GM21717 (cell line): ENCODE measurements at regions not wholly inside any gene's neighbourhood (a gene's known extent, or its start where the extent isn't known, plus 50 kb on each side); places are given as distances from the start of the nearest gene placed in this dataset.

ENCODE experiments used
- ATAC-seq: cut with Tn5 transposase; IDR thresholded peaks from one replicate; pipeline ENCODE4 v1.9.1; 2021; ENCODE audit warnings: mild to moderate bottlenecking, moderate library complexity; ENCODE audit not compliant: unreplicated experiment

DNA sequence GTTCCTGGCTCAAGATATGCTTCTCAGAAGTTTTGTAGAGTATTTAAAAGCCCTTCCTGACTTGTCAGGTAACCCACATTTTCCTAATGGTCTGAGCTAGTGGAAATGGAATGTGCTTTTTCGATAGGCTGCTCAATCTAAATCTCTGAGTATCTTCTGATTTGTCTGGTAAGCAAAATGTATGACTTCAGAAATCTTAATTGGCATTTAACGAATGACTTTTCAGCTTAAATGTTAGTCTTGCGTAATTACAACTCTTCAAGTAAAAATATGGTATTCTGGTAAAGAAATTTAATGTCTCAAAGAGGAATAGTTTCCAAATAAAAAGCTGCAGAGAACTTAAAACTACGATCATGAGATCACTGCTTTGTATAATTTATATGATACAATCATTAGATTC, 379.1 kb downstream of the ANKRD50 start:
- ATAC-seq, result no peak

DNA sequence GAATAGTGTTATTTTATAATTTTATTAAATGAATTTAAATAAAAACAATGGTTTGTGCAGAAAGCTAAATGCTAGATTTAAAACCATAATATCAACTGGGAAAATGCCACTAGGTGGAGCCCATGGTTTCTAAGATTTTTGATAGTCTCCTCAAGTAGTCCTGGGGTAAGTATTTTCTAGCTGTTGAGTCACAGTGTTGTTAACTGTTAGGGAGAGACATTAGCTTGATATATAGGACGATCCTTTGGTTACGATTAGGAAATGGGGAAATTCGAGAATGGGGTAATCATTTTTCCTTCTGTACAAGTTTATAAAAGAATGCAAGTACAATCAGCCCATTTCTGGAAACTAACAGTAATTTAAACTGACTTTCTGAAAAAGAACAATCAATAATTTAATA, 378.4 kb downstream of the ANKRD50 start:
- ATAC-seq, result no peak

DNA sequence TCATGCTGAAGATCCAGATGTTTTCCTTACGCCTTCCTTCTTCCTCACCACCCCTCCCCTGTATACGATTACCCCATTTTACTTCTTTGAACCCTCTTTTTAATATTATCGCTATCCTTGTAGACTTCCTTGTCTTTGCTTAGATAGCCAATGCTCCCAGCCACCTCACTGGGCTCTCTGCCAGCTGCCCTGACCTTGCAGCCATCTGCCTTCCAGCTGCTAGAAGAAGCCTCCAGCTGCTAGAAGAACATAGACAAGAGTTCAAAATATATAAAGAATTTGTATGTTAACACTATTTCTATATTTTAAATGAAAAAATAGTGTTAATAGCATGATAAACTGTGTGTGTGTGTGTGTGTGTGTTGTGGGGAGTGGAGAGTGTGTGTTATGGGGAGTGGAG, 374.7 kb downstream of the ANKRD50 start:
- no peak for ATAC-seq

DNA sequence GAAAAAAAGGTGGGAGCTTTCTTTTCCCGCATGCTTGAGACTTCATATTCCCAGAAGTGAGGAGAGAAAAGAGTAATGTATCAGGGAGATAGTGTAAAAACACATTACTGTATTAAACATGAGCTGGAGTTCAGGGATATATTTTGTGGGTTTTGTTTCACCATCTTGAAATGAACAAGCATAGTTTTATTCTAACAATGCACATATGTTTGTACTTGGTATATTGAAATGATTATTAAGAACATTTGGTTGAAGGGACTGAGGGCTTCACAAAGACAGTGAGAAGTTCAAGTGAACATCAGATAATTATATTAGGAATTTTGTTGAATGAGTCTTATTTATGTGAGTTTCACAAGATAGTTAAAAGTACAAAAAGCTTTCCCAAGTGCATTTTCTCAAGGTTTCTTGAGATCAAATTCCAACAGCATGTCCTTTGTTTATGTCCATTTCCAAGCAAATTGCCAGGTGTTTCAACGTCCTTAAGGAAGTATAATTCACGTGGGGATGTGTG, 368.8 kb downstream of the ANKRD50 start:
- no peak for ATAC-seq

DNA sequence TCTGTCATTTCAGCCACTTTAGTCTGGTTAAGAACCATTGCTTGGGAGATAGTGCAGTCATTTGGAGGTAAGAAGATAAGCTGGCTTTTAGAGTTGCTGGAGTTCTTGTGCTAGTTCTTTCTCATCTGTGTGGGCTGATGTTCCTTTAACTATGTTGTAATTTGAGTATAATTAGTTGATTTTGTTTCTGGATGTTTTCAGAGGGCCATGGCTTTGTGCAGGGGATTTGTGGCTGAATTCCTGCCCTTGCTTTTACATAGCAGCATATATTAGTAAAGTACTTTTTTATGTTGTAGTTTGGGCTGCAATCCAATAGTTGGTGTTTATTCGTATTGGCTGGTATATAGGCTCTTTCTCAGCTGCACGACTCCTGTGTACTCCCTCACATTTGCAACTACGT, 339.6 kb downstream of the ANKRD50 start:
- no peak for ATAC-seq

DNA sequence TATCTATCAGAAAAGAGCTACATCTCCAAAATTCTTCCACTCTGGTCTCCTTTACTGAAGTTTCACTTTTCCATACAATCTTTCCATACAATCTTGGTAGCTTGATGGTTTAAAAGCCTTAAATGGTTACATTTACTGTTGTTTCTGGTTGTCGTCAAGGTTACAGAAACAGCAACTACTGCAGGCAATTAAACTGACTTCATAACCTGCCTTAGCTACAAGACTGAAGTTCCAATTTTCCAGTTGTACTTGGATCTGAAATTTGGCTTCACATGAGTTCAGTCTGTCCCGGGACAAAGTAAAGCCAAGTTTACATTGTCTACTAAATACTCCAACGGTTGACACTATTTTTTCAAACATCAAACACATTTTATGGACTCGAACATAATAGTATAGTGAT, 326.4 kb downstream of the ANKRD50 start:
- ATAC-seq, result no peak

DNA sequence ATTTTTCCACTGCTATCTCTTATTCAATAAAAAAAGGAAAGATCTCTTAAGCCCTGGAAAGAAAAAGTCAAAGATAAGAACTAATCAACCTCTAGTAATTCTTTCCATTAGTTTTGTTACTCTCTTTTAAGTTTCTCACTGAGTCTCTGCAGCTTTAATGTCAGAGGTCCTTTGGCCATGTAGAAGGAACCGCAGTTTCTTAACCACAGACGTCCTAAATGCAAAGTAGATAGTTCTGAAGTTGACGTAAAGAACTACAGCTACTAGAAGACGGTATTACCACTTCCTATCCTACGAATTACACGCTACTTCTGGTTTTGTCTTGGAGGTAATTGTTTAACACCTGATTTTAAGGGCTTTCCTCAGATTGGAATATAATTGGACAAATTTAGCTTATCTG, 325.9 kb downstream of the ANKRD50 start:
- ATAC-seq, result peak; percentile 63

DNA sequence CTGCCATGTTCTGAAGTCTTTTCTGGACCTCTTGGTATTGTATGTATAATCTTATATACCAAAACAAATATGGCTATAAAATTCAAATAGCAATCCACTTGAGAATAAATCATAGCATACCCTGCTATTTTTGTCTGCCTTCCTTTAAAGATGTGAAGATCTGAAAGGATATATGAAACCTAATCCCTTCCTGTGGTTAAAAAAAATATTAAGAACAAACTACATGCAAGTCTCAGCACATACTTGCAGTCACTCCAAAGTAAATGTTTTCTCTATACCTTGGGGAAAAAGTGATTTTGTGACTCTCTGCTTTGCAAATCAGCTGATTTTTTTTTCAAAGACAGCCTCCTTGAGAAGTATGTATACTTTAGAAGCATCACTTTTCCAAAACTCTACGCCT, 322.9 kb downstream of the ANKRD50 start:
- ATAC-seq, result no peak

DNA sequence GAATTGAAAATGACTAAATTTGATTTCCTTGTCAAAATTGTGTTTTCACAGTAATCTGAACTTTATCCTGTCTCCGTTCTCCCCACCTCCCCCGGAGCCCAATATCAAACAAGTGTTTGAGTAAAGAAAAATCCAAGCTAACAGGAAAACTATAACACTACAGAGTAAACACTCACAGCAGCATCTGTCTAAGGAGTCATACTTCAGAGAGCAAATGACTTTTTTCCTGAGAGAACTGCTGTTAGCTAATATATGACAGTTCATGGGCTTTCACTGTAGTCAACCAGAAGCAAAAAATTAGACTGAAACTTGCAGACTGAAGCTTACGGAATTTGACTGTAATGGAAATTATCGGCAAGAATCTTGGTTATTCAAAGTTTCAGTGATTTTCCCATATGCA, 321.7 kb downstream of the ANKRD50 start:
- no peak for ATAC-seq

DNA sequence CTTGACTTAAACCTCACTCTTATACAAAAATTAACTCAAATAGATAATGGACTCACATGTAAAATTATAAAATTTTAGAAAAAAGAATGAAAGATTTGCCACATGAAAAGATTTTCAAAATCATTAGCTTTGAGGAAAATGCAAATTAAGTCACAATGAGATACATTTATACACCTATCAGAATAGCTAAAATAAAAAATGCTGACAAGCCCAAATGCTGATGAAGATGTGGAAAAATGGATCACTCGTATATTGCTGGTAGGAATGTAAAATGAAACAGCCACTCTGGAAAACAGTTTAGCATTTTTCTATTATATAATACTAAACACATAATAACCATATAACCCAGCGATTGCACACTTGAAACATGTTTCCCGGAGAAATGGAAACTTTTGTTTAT, 316.2 kb downstream of the ANKRD50 start:
- ATAC-seq, result no peak

DNA sequence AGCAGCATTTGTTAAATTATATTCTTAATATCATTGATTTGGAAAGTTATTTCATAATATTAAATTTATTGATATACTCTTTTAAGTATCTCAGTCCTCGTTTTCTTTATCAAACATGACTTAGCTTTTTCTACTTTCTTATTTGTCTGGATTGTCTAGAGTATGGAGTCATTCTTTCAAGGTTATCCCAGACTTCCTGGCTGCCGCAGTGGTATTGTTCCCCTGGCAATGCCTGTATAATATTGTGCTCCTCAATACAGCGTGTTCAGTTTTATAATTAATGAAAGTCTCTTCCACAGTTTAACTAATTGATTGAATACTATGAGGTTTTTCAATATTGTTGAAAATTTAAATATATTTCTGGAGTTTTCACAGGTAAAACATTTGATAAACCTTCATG, 310.9 kb downstream of the ANKRD50 start:
- no peak for ATAC-seq

DNA sequence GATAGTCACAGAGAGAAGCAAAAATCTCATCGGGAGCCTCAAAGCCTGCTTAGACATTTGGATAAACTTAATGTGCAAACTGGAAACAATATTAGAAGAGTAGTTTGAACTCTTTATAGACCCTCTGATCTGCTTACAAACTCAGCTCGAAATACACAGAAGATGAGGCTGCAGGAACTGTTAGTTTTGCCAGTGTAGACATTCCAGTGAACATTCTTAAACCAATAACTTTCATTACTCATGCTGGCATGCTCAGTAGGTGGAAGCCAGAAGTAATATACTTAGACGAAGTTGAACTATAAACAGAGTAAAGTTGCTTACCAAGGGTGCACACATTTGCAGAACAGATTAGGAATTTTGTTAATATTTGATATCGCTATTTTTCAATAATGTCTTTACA, 303.5 kb downstream of the ANKRD50 start:
- no peak for ATAC-seq

DNA sequence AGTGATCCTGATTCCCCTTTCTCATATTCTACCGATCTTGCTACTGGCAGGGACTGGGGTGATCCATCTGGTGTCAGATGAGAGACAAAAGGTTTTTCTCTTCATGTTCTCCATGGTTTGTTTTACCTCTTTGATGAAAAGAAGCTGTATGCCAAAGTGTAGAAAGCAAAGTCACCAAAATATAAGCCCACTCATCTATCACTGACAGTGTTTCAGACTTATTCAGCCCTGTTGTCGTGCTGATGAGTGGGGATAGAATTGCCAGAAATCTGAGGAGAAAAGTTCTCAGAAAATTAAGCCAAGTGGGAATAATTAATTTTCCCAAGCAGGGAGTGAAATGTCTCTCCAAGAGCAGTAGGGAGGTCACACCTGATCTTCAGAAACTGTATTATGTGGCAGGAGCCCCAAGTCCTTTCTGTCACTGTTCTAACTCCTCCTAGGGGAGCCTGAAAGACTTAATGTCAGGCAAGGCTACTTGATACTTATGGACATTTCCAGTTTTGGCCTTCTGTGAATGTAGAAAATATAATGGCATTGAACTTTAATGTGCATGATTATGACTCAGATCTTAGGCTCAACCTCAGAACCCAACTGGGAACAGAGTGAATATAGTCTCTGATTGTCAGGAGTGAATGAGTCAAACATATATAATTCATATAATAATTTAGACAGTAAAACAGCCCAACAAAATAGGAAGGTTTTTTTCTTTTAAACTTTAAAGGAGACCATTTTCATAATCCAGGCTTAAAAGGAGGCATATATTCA, 298.1 kb downstream of the ANKRD50 start:
- ATAC-seq, result no peak

DNA sequence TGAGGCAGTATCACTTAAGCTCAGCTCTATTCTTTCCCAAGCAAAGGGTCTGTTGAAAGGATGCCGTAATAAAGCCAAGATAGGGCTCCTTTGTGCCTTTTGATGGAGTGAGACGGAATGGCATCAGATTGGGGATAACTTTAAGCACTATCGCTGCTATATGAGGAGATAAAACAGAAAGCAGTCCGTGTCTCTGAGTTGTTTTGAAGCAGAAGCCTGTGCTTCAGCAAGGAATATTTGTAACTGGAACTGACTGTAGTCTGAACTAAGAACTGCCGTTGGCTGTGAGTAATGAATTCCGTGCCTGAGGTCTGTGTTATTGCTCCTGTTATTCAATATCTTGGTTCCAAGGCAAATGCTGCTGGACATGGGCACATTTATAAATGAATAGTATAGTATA, 297.4 kb downstream of the ANKRD50 start:
- ATAC-seq, result no peak

DNA sequence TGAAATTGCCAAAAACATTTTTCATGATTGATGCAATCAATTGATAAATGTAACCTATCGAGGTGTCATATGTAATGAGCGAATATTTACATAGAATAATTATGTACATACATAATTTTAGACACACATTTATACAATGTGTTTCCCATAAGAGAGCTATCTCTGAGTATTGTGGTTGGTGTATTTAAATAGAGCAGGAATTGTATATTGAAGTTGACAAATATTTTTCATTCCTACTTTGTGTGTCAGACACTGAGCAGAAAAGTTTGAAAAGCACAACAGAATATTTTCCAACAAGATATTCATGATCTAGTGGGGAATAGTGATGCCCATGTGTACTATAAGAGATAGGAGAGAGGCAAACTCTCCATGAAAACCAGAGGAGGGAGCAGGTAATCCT, 295.2 kb downstream of the ANKRD50 start:
- no peak for ATAC-seq

DNA sequence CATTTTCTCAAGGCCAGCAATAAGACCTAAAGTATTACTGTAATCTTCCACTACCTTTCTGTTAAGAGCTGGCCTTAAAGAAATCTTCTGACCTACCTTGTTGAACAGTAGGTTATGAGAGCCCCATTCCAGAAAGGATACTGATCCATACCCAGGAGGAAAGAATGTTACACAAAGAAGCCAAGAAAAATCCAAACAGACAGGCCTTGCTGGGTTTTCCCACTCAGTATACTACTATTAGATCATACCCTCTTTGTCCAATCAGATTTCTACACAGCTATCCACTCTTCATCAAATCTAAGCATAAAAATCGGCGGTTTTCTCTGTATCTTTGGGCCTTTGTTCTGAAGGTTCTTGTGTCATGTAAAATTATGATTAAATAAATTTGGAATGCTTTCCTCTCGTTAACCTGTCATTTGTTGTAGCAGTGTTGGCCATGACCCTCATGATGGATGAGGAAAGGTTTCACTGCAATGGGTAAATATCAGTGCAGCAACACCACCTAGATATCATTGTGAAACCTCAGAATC, 292.3 kb downstream of the ANKRD50 start:
- ATAC-seq, result no peak

DNA sequence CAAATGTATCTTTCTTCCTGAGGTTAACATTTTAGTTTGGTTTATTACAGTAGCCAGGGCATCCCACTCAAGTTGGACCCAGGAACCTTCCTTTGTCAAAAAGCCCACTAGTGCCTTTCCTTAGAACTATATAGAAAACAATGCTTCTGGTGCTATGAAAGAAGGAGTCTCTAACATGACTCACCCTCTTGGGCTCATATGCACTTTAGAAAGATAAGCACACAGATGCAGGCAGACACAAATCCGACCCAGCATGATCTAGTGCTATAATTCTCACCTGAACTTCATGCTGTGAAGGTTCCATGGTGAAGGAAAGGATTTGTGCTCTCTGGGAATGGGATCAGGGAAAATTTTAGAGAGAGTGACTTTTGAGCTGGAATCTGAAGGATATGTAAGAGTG, 289.4 kb downstream of the ANKRD50 start:
- no peak for ATAC-seq

DNA sequence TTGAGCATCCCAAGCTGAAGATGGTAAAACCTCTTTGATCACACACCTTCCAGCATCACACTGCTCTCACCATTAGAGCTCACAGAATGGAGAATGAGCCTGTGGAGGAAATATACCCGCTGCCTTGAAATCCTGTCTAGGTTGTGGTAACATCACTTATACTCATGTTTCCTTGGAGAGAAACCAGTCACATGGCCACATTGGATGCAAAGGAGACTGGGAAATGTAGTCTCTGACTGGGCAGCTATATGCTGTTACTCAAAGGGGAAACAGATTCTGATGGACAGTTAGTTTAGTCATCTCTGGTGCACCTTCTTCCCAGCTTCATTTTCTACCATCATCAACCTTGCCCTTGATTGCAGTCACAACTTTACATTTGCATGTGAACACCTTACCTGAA, 286.3 kb downstream of the ANKRD50 start:
- no peak for ATAC-seq

DNA sequence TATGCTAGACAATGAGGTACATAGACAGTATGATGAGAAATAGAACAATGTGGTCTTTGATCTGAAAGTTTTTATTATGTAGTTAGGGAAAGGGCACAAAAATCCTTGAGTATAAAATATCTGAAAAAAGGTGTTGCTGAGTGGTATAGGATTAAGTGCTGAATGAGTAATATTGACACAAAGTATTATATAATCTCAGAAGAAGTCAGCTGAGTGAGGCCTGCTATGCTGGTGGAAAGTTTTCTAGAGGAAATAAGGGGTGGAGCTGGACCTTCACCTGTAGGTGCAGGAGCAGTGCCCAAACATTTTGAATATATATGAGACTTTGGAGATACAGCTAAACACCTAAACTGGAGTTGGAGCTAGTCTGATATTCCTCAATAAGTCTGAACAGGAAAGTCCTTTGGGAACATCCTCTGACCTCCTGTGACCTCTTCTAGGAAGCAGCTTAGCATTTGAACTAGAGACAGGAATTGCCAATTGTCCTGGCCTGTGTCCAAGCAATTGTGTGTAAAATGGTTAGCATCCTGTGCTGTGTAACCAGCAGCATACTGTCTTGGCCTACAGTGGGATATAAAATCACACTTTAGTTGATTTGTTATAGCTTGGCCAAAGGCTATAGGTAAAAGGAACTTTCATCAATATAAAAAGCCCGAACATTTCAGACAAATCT, 285.3 kb downstream of the ANKRD50 start:
- no peak for ATAC-seq

DNA sequence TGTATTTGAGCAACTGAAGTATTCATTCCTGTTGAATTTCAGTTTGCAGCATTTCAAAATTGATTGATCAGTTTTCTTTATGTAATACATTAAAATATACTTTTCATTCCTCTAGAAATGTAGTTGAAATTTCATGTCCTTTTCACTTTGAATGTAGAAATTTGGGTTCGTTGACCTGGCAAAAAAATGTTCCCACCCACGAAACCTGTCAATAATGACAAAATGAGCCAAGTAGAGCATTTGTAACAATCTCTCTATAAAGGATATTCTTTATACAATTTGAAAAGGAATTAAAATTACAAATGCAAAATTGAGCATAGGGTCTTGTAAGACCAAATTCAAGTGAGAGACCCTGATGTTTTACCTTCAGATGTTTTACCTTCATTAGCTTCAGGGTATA, 283.9 kb downstream of the ANKRD50 start:
- ATAC-seq, result no peak

DNA sequence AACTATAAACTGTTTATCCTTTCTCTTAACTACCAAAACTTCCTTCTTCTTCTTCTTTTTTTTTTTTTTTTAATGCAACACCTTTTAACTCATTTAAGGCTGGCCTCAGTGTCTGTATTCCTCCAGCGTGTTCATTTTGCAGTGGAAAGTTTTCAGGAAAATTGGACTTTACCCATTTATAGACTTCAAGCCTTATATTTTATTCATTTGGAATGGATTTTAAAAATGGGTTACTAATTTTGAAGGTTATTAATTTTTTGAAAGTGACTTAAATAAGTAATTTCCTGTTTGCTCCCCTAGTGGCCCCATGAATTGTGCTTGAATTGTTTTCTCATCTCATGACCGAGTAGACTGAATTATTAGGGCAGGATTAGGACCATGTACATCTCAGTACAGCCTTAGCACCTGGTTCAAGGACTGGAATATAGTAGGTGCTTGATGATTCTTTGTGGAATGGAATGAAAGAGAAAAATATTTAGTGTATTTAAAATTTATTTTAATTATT, 282.7 kb downstream of the ANKRD50 start:
- ATAC-seq, result no peak

DNA sequence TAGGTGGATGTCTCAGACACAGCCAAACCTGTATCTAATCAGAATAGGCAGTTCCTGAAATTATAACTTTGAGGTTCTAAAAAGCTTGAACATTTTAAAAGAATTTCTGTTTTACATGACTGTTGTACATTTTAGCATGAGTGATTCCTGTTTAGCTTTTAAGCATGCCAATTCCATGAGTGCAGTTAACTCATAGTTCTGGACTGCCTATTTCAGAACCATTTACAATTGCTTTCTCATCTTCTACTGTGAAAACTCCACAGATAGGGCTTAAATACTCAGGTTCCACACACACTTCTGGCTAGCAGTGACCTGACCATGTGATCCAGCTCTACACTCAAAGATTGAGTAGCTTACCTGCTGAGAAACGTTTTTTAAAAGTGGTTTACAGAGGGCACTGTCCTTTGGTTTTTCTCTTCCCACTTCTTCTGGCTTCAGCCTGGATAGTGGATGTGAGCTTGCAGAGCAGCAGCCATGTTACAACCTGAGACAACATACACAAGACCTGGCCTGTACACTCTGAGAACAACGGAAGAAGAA, 280.8 kb downstream of the ANKRD50 start:
- no peak for ATAC-seq
